BJ (cell line): ENCODE measurements at regions not wholly inside any gene's neighbourhood (a gene's known extent, or its start where the extent isn't known, plus 50 kb on each side); places are given as distances from the start of the nearest gene placed in this dataset.

ENCODE experiments used
- CTCF ChIA-PET: fragments of 350-600 bp; formaldehyde crosslinking; extraction: SDS; loops from one replicate; lab custom pipeline; 2021; ENCODE audit warnings: antibody characterized with exemption, inconsistent platforms; lab: Yijun Ruan, JAX
- POLR2A ChIA-PET: fragments of 300-600 bp; sonication (Branson Sonifier 250); formaldehyde crosslinking; extraction: SDS; loops from one replicate; lab custom pipeline; 2021; ENCODE audit warnings: antibody characterized with exemption; lab: Charles Lee
- DNase-seq: peaks from one replicate; pipeline ENCODE4 v3.0.0-alpha.2; 2011; ENCODE audit warnings: low read depth
- H3K27me3 ChIP-seq: 2 replicates; pipeline ENCODE4 v1.6.0; 2011; ENCODE audit warnings: low read length; ENCODE audit not compliant: control insufficient read depth, insufficient read depth
- H3K36me3 ChIP-seq: 2 replicates; pipeline ENCODE4 v1.5.1; 2011; ENCODE audit warnings: low read length; ENCODE audit not compliant: control insufficient read depth, insufficient read depth
- H3K4me3 ChIP-seq: 2 replicates; pipeline ENCODE4 v1.5.1; 2011; ENCODE audit warnings: low read depth, mild to moderate bottlenecking, control low read depth, low read length
- TF ChIP-seq, protein P1 (sequence below): IDR thresholded peaks from 2 replicates; pipeline ENCODE4 v1.5.1; 2011; ENCODE audit warnings: low read depth, mild to moderate bottlenecking, control low read depth, inconsistent platforms, low read length, moderate library complexity; ENCODE audit not compliant: insufficient read depth

DNA sequence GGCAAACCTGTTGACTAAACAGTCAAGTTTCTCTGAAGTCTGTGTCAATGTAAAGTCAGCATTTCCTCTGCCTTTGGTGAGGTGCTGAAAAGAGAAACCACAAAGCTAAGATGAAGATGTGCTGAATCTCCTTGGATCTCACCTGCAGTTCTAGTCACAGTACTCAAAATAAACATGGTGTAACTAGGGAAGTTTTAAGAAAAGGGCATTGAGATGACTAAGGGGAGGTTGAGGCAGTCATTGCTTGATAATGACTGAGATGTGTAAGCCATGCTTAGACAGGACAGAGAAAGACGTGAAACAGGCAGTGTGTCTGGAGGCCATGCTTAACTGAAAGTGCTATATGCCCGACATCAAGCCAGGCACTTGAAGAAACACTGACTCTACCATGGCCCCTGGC is 1010.0 kb upstream of the CELF4 start:
- CTCF ChIA-PET = no interaction called here
- Histone ChIP-seq H3K27me3 (no peaks in the 10 kb centered on the region), H3K36me3 (no peaks in the 10 kb centered on the region), H3K4me3 (no peak overlapping the region)
- TF ChIP-seq, protein P1, sequence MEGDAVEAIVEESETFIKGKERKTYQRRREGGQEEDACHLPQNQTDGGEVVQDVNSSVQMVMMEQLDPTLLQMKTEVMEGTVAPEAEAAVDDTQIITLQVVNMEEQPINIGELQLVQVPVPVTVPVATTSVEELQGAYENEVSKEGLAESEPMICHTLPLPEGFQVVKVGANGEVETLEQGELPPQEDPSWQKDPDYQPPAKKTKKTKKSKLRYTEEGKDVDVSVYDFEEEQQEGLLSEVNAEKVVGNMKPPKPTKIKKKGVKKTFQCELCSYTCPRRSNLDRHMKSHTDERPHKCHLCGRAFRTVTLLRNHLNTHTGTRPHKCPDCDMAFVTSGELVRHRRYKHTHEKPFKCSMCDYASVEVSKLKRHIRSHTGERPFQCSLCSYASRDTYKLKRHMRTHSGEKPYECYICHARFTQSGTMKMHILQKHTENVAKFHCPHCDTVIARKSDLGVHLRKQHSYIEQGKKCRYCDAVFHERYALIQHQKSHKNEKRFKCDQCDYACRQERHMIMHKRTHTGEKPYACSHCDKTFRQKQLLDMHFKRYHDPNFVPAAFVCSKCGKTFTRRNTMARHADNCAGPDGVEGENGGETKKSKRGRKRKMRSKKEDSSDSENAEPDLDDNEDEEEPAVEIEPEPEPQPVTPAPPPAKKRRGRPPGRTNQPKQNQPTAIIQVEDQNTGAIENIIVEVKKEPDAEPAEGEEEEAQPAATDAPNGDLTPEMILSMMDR = no peak
- no peak for DNase-seq
- POLR2A ChIA-PET = no interaction called here

DNA sequence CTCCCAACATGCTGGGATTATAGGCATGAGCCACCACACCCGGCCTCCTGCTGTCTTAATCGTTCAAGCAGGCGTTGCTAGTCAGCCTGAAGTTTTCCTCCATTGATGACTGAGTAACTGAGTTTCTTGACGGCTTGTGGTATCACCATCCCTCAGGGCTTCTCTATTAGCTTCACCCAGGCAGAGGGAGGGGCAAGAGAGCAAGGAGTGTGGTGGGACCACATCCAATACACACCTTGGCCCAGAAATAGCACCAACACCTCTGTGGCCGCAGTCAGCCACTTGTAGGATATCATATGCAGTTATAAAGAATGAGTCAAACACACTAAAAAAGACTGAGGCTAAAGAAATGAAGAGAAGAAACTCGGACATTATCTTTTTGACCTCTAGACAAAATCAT is 1009.4 kb upstream of the CELF4 start:
- no peaks in the 10 kb centered on the region for H3K27me3 ChIP-seq
- TF ChIP-seq, protein P1 = no peak
- H3K4me3 ChIP-seq = no peak overlapping the region
- no peaks in the 10 kb centered on the region for H3K36me3 ChIP-seq
- no peak for DNase-seq
- ChIA-PET POLR2A (no interaction called here), CTCF (no interaction called here)

DNA sequence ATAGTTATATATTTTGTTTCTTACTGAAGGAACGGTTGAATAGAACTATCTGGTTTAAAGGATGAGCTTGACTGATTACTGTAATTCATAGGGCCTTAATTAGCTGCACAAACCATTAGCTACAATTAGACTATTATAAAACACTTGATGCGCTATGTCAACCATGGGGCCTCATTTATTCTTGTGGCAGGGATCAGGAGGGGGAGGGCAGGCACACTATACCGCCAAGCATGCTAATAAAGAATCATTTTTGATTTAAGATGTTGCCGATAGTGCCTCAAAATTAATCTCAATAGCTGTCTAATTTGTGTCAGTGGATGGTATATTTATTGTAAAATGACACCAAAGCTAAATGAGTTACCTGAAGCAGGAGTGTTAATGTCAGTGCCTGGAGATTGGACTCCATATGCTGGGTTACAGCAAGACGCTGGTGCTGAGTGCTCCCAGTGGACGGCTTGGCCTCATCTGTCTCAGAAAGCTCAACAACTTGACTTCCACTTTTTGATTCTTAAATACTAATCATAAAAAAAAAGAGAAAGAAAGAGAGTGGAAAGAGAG is 1007.0 kb upstream of the CELF4 start:
- DNase-seq = no peak
- Histone ChIP-seq H3K36me3 (no peaks in the 10 kb centered on the region), H3K27me3 (no peaks in the 10 kb centered on the region), H3K4me3 (no peak overlapping the region)
- TF ChIP-seq, protein P1 = no peak
- ChIA-PET POLR2A (no interaction called here), CTCF (no interaction called here)

DNA sequence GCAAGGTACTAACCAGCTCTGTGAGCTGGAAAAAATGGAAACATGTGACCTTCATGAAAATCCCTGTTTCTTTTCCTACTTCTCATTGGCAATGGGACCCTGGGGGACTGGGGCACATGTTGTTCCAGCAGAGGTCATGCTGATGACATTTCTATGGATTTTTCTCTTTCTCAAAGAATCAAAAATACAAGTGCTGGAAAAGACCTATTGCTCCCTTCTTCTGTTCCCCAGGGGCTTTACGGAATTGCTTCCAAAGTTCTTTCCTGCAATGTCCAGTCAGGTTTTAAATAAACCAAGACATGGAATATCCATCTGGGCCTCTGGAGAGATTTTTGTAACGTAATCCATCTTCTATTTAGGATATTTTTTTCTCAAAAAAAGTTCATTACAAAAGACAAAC is 1006.1 kb upstream of the CELF4 start:
- Histone ChIP-seq H3K27me3 (no peaks in the 10 kb centered on the region), H3K36me3 (no peaks in the 10 kb centered on the region), H3K4me3 (no peak overlapping the region)
- DNase-seq = no peak
- ChIA-PET CTCF (no interaction called here), POLR2A (no interaction called here)
- TF ChIP-seq, protein P1 = no peak

DNA sequence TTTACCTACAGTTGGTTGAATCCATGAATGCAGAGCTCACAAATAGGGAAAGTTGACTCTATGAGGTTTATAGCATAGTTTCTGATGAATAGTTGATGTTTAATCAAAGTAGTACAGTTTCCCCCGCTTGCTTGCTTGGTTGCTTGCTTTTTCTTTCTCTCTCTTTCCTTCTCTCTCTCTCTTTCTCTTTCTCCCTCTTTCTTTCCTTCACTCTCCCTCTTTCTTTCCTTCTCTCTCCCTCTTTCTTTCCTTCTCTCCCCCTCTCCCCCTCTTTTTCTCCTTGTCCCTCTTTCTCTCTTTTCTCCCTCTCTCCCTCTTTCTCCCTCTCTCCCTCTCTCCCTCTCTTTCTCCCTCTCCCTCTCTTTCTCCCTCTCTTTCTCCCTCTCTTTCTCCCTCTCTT is 999.9 kb upstream of the CELF4 start:
- no peak for DNase-seq
- H3K36me3 ChIP-seq = no peaks in the 10 kb centered on the region
- TF ChIP-seq, protein P1 = no peak
- ChIA-PET POLR2A (no interaction called here), CTCF (no interaction called here)
- H3K4me3 ChIP-seq = no peak overlapping the region
- H3K27me3 ChIP-seq = no peaks in the 10 kb centered on the region
